Activated T-cell treated with anti-CD3 and anti-CD28 coated beads, Interleukin-2, amount 50 U/mL, for 72 hours (primary cell): ENCODE measurements at regions not wholly inside any gene's neighbourhood (a gene's known extent, or its start where the extent isn't known, plus 50 kb on each side); places are given as distances from the start of the nearest gene placed in this dataset.
A peak's percentile ranks its signal among the peaks of the same experiment; 100 is the strongest.
"Not testable (repeated sequence)": the region's sequence is repeated elsewhere in the genome, so short reads cannot be mapped to it uniquely, and the experiment has no call there.

ENCODE experiments used
- ATAC-seq, 2 donors: fragments of 150-1000 bp; cut with Tn5 transposase; replicated peaks in 1 of 2; 2 replicates each; pipeline ENCODE4 v1.10.0; 2021; ENCODE audit warnings: moderate library complexity in 2 of 2, mild to moderate bottlenecking in 1 of 2
- DNase-seq, 2 donors: peaks; one replicate each; pipeline ENCODE4 v3.0.0; 2021 to 2022; ENCODE audit warnings: mixed read lengths in 1 of 2
- H3K27ac Mint-ChIP-seq: one replicate; pipeline ENCODE4 v1.8.0; 2022; ENCODE audit warnings: mild to moderate bottlenecking, moderate library complexity, mixed read lengths
- H3K27me3 Mint-ChIP-seq: one replicate; pipeline ENCODE4 v1.8.0; 2022; ENCODE audit warnings: low read depth, mixed read lengths
- H3K36me3 Mint-ChIP-seq, 2 donors: one replicate each; pipeline ENCODE4 v1.8.0; 2022; ENCODE audit warnings: mixed read lengths in 2 of 2, mild to moderate bottlenecking in 1 of 2; ENCODE audit not compliant: insufficient read depth in 2 of 2
- H3K4me1 Mint-ChIP-seq: one replicate; pipeline ENCODE4 v1.8.0; 2022; ENCODE audit warnings: low read depth, mixed read lengths
- H3K4me3 Mint-ChIP-seq, 2 donors: one replicate each; pipeline ENCODE4 v1.8.0; 2022; ENCODE audit warnings: mild to moderate bottlenecking in 2 of 2, mixed read lengths in 2 of 2, moderate library complexity in 2 of 2
- H3K9me3 Mint-ChIP-seq, 2 donors: one replicate each; pipeline ENCODE4 v1.8.0; 2022; ENCODE audit warnings: mixed read lengths in 2 of 2

DNA sequence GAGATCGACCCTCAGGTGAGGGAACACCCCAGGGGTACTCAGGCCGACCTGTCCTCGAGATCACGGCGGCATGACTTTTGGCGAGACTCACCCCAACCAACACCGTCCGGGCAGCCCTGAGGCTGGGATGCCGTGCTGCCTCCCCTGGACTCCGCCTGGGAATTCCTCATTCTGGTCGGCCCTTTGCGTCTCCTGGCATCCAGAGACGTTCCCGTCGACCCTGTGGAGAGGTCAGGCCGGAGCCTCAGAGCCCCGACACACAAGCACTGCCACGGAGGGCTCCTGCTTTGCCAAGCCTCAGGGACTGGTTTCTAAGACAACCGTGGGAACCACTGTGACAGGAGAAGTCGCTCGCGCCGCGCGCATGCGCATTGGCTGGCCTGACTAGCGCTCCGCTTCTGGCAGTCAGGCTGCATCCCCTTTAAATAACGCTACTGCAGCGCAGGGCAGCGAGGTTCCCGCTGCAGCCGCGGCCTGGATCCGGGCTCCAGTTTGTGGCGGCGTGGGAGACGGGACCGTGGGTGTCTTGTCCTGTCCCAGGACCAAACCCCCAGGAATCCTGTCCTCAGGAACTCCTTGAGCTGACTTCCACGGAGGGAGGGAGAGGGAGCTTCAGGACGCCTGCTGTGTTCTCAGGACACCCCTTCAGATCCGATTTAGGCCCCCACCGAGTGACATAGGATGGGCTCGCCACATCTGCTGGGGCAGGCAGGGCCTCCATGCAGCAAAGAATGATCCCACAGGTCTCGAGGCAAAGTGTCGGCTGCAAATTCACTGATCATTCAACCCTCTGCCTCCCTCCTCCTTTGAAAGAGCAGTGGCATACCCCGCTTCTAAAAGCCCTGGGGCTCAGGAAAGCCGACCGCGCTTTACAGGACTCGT lies 163.2 kb upstream of the ZNF337 start:
- Mint-ChIP-seq H3K27me3 (peaks cover 78% of the 10 kb centered on the region), H3K9me3 (no peaks in the 10 kb centered on the region), H3K4me3 (peak overlapping the region; percentile 68 to 76), H3K36me3 (peaks cover 3 to 8% of the 10 kb centered on the region in 2 donors), H3K27ac (peak overlapping the region; percentile 41), H3K4me1 (peaks cover 32% of the 10 kb centered on the region)
- DNase-seq: peak; percentile 80 to 82
- peak; percentile 60 to 70 for ATAC-seq

DNA sequence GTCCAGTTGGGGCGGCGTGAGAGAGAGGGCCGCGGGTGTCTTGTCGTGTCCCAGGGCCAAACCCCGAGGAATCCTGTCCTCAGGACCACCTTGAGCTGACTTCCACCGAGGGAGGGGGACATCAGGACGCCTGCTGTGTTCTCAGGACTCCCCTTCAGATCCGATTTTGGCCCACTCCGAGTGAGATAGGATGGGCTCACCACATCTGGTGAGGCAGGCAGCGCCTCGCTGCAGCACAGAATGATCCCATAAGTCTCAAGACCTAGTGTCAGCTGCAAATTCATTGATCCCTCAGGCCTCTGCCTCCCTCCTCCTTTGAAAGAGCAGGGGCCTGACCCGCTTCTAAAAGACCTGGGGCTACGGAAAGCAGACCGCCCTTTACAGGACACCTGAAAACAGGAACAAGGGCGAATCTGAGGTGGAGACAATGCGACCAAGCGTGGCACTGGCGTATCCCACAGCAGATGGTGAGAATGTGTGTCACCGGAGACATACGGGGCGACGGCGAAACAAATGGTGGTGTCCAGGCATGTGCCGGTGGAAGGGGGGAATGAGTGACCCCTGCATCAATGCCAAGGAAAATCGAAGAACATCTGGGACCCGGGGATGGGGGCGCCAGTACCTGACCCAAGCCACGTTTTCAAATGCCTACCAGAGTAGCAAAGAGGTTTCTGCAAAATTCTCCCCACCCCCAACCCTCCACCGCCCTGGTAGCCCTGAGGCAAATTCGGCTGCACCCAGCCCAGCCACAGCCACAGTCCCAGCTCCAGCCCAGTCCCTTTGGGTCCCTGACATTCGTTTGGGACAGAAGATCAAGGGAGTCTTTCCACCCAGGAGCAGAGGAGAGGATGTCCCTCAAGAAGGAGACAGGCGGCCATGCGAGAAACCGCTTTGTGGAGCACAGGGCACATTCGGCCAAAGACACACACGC lies 162.1 kb upstream of the ZNF337 start:
- peak overlapping the region; percentile 41 for H3K27ac Mint-ChIP-seq
- peak overlapping the region; percentile 56 to 76 for H3K4me3 Mint-ChIP-seq
- DNase-seq: no peak
- no peaks in the 10 kb centered on the region for H3K9me3 Mint-ChIP-seq
- H3K27me3 Mint-ChIP-seq: peaks cover 67% of the 10 kb centered on the region
- H3K36me3 Mint-ChIP-seq: peaks cover 3 to 5% of the 10 kb centered on the region in 2 donors
- ATAC-seq: no peak
- peaks cover 32% of the 10 kb centered on the region for H3K4me1 Mint-ChIP-seq

DNA sequence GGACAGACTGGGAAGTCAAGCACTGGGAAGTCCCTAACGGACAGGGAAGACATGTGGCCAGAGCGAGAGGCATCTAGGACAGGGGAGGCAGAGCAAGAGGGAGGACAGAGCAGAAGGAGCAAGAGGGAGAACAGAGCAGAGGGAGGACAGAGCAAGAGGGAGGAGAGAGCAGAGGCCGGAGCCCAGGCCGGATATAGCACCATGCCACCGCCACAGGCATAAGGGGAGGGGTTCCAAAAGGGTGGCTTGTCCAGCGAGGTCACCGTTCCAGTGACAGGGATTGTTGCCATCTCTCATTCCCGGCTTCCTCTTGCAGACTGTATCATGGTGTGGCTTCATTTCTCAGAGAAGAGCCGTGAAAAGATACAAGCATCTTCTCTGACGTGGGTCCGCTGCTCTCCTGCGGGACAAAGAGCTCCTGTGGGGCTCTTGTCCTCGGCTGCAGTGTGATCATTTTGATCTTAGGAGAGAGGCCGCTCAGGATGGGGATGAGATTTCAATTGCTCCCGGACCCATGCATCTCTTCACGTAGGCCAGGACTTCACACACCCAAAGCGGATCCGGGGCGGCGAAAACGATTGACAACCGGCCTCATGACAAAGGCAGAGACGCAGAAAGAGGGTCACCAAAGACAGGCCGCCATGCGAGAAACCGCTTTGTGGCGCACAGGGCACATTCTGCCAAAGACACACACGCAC lies 160.6 kb upstream of the ZNF337 start:
- not testable (repeated sequence) for H3K36me3 Mint-ChIP-seq, DNase-seq, H3K27ac Mint-ChIP-seq, H3K9me3 Mint-ChIP-seq, ATAC-seq
- Mint-ChIP-seq H3K4me3 (peak overlapping the region; percentile 11 to 67), H3K27me3 (peaks cover 63% of the 10 kb centered on the region), H3K4me1 (peaks cover 32% of the 10 kb centered on the region)

DNA sequence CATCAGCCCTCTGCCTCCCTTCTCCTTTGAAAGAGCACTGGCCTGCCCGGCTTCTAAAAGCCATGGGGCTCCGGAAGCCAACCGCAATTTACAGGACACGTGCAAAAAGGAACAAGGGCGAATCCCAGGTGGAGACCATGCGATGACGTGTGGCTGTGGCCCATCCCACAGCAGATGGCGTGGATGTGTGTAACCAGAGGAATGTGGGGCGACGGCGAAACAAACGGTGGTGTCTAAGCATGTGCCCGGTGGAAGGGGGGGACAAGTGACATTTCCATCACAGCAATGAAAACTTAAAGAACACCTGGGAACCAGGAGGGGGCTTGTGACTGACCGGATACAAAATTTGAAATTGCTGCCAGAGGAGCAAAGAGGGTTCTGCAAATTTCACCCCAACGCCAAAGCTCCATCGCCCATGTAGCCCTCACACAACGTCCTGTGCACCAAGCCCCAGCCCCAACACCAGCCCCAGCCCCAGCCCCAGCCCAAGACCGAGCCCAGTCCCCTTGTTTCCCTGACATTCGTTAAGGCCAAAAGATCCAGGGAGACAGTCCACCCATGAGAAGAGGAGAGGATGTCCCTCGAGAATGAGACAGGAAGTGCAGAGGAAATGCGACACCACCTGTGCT lies 159.7 kb upstream of the ZNF337 start:
- H3K4me1 Mint-ChIP-seq: peaks cover 24% of the 10 kb centered on the region
- H3K9me3 Mint-ChIP-seq: no peaks in the 10 kb centered on the region
- H3K36me3 Mint-ChIP-seq: peaks cover 2% of the 10 kb centered on the region in 2 donors
- H3K27ac Mint-ChIP-seq: no peak overlapping the region
- ATAC-seq (no peak), DNase-seq (no peak)
- H3K27me3 Mint-ChIP-seq: peaks cover 55% of the 10 kb centered on the region
- H3K4me3 Mint-ChIP-seq: peak overlapping the region in 1 of 2 donors; percentile 9

DNA sequence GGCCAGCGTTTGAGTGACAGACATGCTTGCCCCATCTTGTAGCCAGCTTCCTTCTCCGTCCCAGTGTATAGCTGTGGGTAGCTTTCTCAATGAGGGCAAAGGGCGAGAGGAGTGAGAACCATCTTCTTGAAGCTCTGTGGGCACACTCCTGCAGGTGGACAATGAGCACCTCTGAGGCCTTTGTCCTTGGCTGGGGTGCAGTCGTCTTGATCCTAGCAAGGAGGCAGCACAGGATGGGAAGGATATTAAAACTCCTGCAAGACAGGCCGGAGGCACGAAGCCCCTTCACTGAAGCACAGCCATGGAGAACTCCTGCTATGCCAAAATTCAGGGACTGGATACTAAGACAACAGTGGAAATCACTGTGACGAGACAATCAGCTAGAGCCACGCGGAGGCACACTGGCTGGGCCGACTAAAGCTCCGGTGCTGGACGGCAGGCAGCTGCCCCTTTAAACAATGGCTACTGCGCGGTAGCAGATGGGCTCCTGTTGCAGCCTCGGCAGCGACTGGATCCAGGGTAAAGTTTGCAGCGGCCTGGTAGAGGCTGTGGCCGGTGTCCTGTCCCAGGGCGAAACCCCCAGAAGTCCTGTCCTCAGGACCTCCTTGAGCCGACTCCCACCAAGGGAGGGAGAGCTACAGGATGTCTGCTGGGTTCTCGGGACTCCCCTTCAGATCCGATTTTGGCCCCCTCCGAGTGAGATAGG lies 159.0 kb upstream of the ZNF337 start:
- H3K27me3 Mint-ChIP-seq: peaks cover 47% of the 10 kb centered on the region
- ATAC-seq, H3K36me3 Mint-ChIP-seq, H3K4me3 Mint-ChIP-seq, DNase-seq, H3K9me3 Mint-ChIP-seq, H3K27ac Mint-ChIP-seq: not testable (repeated sequence)
- H3K4me1 Mint-ChIP-seq: peaks cover 16% of the 10 kb centered on the region

DNA sequence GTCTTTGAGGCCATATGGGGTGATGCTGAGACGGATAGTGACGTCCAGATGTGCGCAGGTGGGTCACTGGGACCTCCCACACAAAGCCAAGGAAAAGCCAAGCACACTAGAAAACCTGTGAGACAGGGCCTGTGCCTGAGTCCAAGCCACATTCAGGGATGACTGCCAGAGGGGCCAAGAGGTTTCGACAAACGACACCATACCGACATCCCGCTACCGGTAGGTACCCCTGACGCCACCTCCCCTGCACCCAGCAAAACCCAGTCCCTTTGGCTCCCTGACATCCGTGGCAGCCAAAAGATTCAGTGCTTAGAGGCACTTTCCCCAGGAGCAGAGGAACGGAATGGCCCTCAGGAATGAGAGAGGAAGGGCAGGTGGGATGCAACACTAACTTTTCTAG lies 158.0 kb upstream of the ZNF337 start:
- H3K4me1 Mint-ChIP-seq: peaks cover 11% of the 10 kb centered on the region
- not testable (repeated sequence) for H3K36me3 Mint-ChIP-seq

DNA sequence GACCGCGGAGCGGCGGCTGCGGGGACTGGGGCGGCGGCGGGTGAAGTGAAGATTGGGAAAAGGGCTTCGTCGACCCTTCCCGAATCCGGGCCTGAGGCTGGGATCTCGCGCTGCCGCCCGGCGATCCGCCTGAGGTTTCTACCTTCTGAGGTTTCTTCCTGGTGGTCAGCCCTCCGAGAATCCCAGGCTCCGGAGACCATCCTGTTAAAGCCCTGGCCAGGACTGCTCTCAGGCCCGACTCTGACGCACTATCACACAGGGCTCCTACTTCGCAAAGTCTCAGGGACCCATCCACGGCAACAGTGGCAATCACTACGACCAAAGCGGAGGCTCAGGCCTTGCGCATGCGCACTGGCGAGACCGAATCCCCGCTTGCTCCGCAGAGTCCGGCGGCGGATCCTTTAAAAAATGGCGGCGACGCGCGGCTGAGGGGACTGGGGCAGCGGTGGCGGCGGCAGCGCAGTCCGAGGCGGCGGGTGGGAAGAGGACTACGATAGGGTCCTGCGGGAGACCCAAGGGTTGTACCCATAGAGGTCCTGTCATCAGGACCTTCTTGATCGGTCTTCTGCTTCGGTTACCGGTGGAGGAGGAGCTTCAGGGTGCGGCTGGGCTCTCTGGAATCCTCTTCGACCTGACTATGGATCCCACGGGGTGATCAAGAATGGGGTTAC lies 157.2 kb upstream of the ZNF337 start:
- ATAC-seq (peak; percentile 78), DNase-seq (peak; percentile 83)
- H3K27me3 Mint-ChIP-seq: peaks cover 29% of the 10 kb centered on the region
- H3K27ac Mint-ChIP-seq: peak overlapping the region; percentile 92
- H3K4me3 Mint-ChIP-seq: peak overlapping the region; percentile 85 to 91
- H3K9me3 Mint-ChIP-seq, H3K36me3 Mint-ChIP-seq, H3K4me1 Mint-ChIP-seq: not testable (repeated sequence)

More for the DNA sequence above, 158.0 kb upstream of the ZNF337 start:
- H3K27ac Mint-ChIP-seq, ATAC-seq, H3K9me3 Mint-ChIP-seq, DNase-seq: not testable (repeated sequence)
- Mint-ChIP-seq H3K4me3 (peak overlapping the region in 1 of 2 donors; percentile 85), H3K27me3 (peaks cover 38% of the 10 kb centered on the region)

DNA sequence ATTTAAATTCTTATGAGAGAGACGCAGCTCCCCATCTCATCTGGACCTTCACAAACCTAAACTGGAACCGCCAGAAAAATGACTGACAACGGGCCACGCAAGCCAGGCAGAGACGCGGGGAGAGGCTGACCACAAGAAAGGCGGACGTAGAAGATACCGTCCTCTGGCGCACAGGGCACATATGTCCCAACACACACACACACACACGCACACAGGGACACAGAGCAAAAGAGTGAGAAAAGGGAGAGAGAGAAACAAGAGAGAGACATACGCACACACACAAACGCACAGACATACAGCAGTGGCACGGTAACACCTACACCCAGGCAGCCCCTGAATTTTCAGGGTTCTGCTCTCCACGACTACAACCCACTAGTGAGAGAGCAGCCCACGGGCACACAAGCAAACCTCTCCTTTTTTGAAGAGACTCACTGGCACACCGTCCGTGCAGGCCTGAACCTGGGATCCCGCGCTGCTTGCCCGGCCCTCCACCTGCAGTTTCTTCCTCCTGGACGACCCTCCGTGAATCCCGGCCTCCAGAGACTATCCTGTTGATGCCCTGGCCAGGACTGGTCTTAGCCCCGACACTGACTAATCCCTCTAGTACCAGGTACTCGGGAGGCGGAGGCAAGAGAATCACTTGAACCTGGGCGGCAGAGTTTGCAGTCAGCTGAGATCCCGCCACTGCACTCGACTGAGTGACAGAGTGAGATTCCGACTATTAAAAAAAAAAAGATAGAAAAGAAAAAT lies 156.5 kb upstream of the ZNF337 start:
- H3K27ac Mint-ChIP-seq: peak overlapping the region; percentile 92
- not testable (repeated sequence) for DNase-seq

DNA sequence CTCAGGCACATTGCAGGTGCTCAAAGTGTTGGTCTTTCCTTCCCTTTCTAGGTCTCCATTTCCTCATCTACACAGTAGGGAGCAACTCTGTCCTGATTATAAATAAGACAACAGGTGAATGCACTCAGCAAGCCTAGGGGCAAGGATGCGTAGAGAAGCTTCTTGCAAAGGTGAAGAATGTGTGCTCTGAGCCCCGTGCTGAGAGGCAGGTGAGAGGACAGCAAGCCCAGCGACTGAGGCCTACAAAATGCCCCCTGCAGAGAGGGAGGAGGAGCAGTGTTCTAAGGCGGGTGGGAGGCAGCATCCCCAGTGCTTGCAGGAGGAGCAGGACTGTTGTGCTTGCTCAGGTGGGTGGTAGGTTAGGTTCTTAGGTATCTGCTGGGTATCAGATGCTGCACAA lies 153.5 kb upstream of the ZNF337 start:
- DNase-seq, H3K9me3 Mint-ChIP-seq, H3K27me3 Mint-ChIP-seq, H3K4me3 Mint-ChIP-seq, H3K27ac Mint-ChIP-seq, H3K36me3 Mint-ChIP-seq, H3K4me1 Mint-ChIP-seq, ATAC-seq: not testable (repeated sequence)

More for the DNA sequence above, 156.5 kb upstream of the ZNF337 start:
- Mint-ChIP-seq H3K4me3 (peak overlapping the region; percentile 85 to 91), H3K27me3 (peaks cover 25% of the 10 kb centered on the region)
- not testable (repeated sequence) for H3K9me3 Mint-ChIP-seq, H3K36me3 Mint-ChIP-seq, H3K4me1 Mint-ChIP-seq
- peak; percentile 24 to 35 for ATAC-seq

DNA sequence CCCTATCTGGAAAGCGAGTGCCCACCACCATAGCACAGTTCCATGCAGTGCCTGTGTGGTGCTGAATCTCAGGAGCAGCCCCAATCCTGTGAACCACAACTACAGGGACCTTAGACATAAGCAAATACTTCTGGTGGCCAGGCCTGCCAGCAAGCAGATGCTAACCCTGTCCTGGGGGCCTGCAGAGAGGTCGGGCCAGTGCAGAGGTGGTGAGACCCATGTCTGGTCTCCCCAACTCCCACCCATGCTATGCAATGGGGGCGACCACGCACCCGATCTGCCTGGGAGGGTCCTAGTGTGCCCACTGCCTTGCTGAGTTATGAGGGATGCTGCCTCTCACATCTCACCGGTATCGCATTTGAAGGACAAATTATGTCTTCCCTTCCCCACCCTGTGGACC lies 151.6 kb upstream of the ZNF337 start:
- H3K4me3 Mint-ChIP-seq: no peak overlapping the region
- ATAC-seq (no peak), DNase-seq (no peak)

DNA sequence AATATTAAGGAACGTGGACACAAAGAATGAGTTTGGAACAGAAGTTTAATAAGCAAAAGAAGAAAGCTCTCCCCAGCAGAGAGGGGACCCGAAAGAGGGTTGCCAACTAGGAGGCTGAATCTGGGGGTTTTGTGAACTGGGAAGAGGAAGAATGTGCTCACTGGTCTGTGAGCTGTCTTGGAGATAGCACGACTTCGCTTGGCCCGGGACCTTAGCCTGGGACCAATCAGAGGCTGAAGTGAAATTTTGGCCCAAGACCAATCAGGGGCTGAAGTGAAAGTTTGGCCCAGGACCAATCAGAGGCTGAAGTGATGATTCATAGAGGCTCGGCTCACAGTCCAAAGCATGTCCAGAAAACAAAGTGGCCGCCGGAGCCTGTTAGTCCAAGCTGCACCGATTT lies 148.0 kb upstream of the ZNF337 start:
- not testable (repeated sequence) for H3K36me3 Mint-ChIP-seq, H3K4me1 Mint-ChIP-seq, ATAC-seq, H3K27me3 Mint-ChIP-seq, DNase-seq, H3K27ac Mint-ChIP-seq, H3K9me3 Mint-ChIP-seq, H3K4me3 Mint-ChIP-seq

More for the DNA sequence above, 151.6 kb upstream of the ZNF337 start:
- Mint-ChIP-seq H3K9me3 (no peaks in the 10 kb centered on the region), H3K36me3 (no peaks in the 10 kb centered on the region), H3K27ac (no peak overlapping the region), H3K27me3 (peaks cover 6% of the 10 kb centered on the region), H3K4me1 (peaks cover 5% of the 10 kb centered on the region)
